PFSK-1 (cell line): ENCODE measurements at regions not wholly inside any gene's neighbourhood (a gene's known extent, or its start where the extent isn't known, plus 50 kb on each side); places are given as distances from the start of the nearest gene placed in this dataset.

ENCODE experiments used
- FOXP2 ChIP-seq: optimal IDR thresholded peaks from 2 replicates; pipeline ENCODE3; 2011; ENCODE audit warnings: borderline replicate concordance, control low read depth, inconsistent platforms; ENCODE audit not compliant: insufficient read depth; ENCODE audit errors: extremely low read length, extremely low read depth
- POLR2AphosphoS5 ChIP-seq: IDR thresholded peaks from 2 replicates; pipeline ENCODE4 v1.6.1; 2012; ENCODE audit warnings: low read depth, mild to moderate bottlenecking, control low read depth, low read length, moderate library complexity
- REST ChIP-seq, 2 experiments: IDR thresholded peaks; 2 replicates each; pipeline versions ENCODE4 v1.6.1 to v1.8.0; 2011 to 2012; ENCODE audit warnings: low read depth in 2 of 2, low read length in 2 of 2, control low read depth in 1 of 2, inconsistent platforms in 1 of 2, mild to moderate bottlenecking in 1 of 2, moderate library complexity in 1 of 2; ENCODE audit not compliant: insufficient read depth in 1 of 2
- SIN3A ChIP-seq: IDR thresholded peaks from 2 replicates; pipeline ENCODE4 v1.6.1; 2012; ENCODE audit warnings: mild to moderate bottlenecking, low read length, moderate library complexity, borderline replicate concordance; ENCODE audit not compliant: insufficient read depth
- TAF1 ChIP-seq: IDR thresholded peaks from 2 replicates; pipeline ENCODE4 v1.6.1; 2012; ENCODE audit warnings: low read length, control low read depth, borderline replicate concordance; ENCODE audit not compliant: insufficient read depth

GRCh38 chrX:40406330-40406859 lies 174.4 kb upstream of the ATP6AP2 start:
- TF ChIP-seq POLR2AphosphoS5 (no peak), TAF1 (no peak), REST (IDR thresholded peaks at IDR 0.05; ENCODE audit: insufficient read depth in 1 of 2, low read depth in 2 of 2, low read length in 2 of 2) (no peak), SIN3A (no peak), FOXP2 (no peak)

GRCh38 chrX:40405399-40405798 lies 175.4 kb upstream of the ATP6AP2 start:
- no peak for TF ChIP-seq SIN3A
- TF ChIP-seq FOXP2, result no peak

- TF ChIP-seq REST (IDR thresholded peaks at IDR 0.05; ENCODE audit: insufficient read depth in 1 of 2, low read depth in 2 of 2, low read length in 2 of 2), result no peak
- TF ChIP-seq TAF1, result no peak
- no peak for TF ChIP-seq POLR2AphosphoS5
- no peak for TF ChIP-seq FOXP2
- TF ChIP-seq SIN3A, result no peak
Observed at GRCh38 chrX:40403757-40404156, 177.0 kb upstream of the ATP6AP2 start.

DNA sequence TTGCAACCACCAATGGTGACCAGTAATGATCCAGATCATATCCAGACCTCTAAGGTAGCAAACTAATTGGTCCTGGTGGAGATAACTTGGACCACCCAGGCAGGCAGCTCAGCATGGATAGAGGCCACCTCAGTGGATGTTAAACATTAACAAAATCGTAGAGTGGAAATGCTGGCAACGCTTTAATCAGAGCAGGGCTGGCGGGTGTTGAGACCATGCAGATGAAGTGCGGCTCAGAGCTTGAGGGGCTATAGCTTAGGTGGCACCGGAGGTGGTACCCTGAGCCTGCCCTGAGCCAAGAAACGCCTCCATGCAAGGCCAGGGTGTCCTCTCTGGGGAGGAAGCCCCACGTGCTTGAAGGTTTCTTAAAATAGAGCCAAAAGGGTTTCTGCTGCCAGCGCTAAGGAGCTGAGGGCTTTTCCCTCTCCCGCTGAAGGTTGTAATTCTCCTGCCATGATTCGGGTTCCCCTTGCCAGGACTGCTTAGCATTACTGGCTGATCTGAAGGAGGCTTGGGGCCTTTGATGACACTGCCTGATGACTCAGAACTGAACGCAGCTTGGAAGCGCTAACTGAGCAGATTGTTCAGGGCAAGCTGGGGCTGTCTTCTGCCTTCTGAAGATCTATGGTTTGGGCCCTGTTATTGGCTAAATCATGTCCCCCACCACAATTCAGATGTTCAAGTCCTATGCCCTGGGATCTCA lies 177.8 kb upstream of the ATP6AP2 start:
- TF ChIP-seq POLR2AphosphoS5, result no peak
- TF ChIP-seq REST (IDR thresholded peaks at IDR 0.05; ENCODE audit: insufficient read depth in 1 of 2, low read depth in 2 of 2, low read length in 2 of 2), result no peak
- no peak for TF ChIP-seq TAF1
- no peak for TF ChIP-seq FOXP2
- TF ChIP-seq SIN3A, result no peak

GRCh38 chrX:40395102-40395501 lies 185.7 kb upstream of the ATP6AP2 start:
- TF ChIP-seq POLR2AphosphoS5, result no peak
- no peak for TF ChIP-seq REST (IDR thresholded peaks at IDR 0.05; ENCODE audit: insufficient read depth in 1 of 2, low read depth in 2 of 2, low read length in 2 of 2)
- no peak for TF ChIP-seq SIN3A
- no peak for TF ChIP-seq FOXP2
- no peak for TF ChIP-seq TAF1
